WTC11 (cell line): ENCODE measurements at regions not wholly inside any gene's neighbourhood (a gene's known extent, or its start where the extent isn't known, plus 50 kb on each side); places are given as distances from the start of the nearest gene placed in this dataset.

Experiments
- ATAC-seq: fragments of 200-7000 bp; cut with Tn5 transposase; 2 replicates; pipeline ENCODE4 v1.10.0; 2021; ENCODE audit warnings: mild to moderate bottlenecking, moderate library complexity
- CTCF ChIA-PET: fragments of 300-600 bp; sonication (Branson Sonifier 250); formaldehyde crosslinking; loops from one replicate; lab custom pipeline; 2021; ENCODE audit warnings: antibody characterized with exemption; lab: Charles Lee
- POLR2A ChIA-PET: fragments of 350-600 bp; sonication (Branson Sonifier 250); formaldehyde crosslinking; loops from one replicate; lab custom pipeline; 2021; ENCODE audit warnings: antibody characterized with exemption; lab: Charles Lee
- DNase-seq: peaks from one replicate; pipeline ENCODE4 v3.0.0; 2021; ENCODE audit warnings: low spot score
- H3K27ac Mint-ChIP-seq: 2 replicates; pipeline ENCODE4 v1.8.0; 2021; ENCODE audit warnings: mixed read lengths
- H3K27me3 Mint-ChIP-seq: 2 replicates; pipeline ENCODE4 v1.8.0; 2021; ENCODE audit warnings: low read depth, mild to moderate bottlenecking, moderate library complexity, mixed read lengths
- H3K36me3 Mint-ChIP-seq: 2 replicates; pipeline ENCODE4 v1.8.0; 2021; ENCODE audit warnings: mixed read lengths
- H3K4me1 Mint-ChIP-seq: 2 replicates; pipeline ENCODE4 v1.8.0; 2022; ENCODE audit warnings: mixed read lengths
- H3K4me3 Mint-ChIP-seq: 2 replicates; pipeline ENCODE4 v1.8.0; 2021; ENCODE audit warnings: mild to moderate bottlenecking, moderate library complexity, mixed read lengths
- H3K9me3 Mint-ChIP-seq: 2 replicates; pipeline ENCODE4 v1.8.0; 2021; ENCODE audit warnings: mixed read lengths
- ATF6 ChIP-seq: sonication (generic); formaldehyde crosslinking; IDR thresholded peaks from 2 replicates; pipeline ENCODE4 v1.8.1; 2023; ENCODE audit warnings: mild to moderate bottlenecking, missing genetic modification reagents
- CREM ChIP-seq: sonication (generic); formaldehyde crosslinking; IDR thresholded peaks from 2 replicates; pipeline ENCODE4 v1.8.1; 2022; ENCODE audit warnings: mild to moderate bottlenecking, missing genetic modification reagents, moderate library complexity
- ERG ChIP-seq: fragments of 250-450 bp; sonication (Bioruptor Pico); IDR thresholded peaks from 2 replicates; pipeline ENCODE4 v1.8.0; 2021; ENCODE audit warnings: mild to moderate bottlenecking
- ESRRA ChIP-seq: sonication (generic); formaldehyde crosslinking; IDR thresholded peaks from 2 replicates; pipeline ENCODE4 v1.8.1; 2022; ENCODE audit warnings: mild to moderate bottlenecking, missing genetic modification reagents, borderline replicate concordance
- FOXP1 ChIP-seq: sonication (generic); formaldehyde crosslinking; IDR thresholded peaks from 2 replicates; pipeline ENCODE4 v1.8.0; 2022; ENCODE audit warnings: missing genetic modification reagents, mild to moderate bottlenecking, moderate library complexity, borderline replicate concordance
- GRHL2 ChIP-seq: fragments of 250-450 bp; sonication (Bioruptor Pico); IDR thresholded peaks from 2 replicates; pipeline ENCODE4 v1.8.0; 2022; ENCODE audit warnings: mild to moderate bottlenecking, moderate library complexity; ENCODE audit not compliant: insufficient replicate concordance, severe bottlenecking
- JAZF1 ChIP-seq: fragments of 250-450 bp; sonication (Bioruptor Pico); IDR thresholded peaks from 2 replicates; pipeline ENCODE4 v1.9.0; 2021; ENCODE audit warnings: moderate library complexity, mild to moderate bottlenecking, inconsistent platforms
- NFYB ChIP-seq: sonication (generic); formaldehyde crosslinking; conservative IDR thresholded peaks from 2 replicates; pipeline ENCODE4 v1.8.0; 2022; ENCODE audit warnings: low read depth, missing genetic modification reagents
- NR1H2 ChIP-seq: sonication (generic); formaldehyde crosslinking; IDR thresholded peaks from 2 replicates; pipeline ENCODE4 v1.9.0; 2021; ENCODE audit warnings: mild to moderate bottlenecking, moderate library complexity, missing genetic modification reagents
- OVOL2 ChIP-seq: fragments of 250-450 bp; sonication (Bioruptor Pico); IDR thresholded peaks from 2 replicates; pipeline ENCODE4 v1.9.0; 2021; ENCODE audit warnings: mild to moderate bottlenecking, borderline replicate concordance
- PRDM15 ChIP-seq: sonication (generic); formaldehyde crosslinking; IDR thresholded peaks from 2 replicates; pipeline ENCODE4 v1.8.0; 2022; ENCODE audit warnings: missing genetic modification reagents
- TP53 ChIP-seq: sonication (generic); formaldehyde crosslinking; IDR thresholded peaks from 2 replicates; pipeline ENCODE4 v1.8.1; 2023; ENCODE audit warnings: mild to moderate bottlenecking, missing genetic modification reagents
- ZNF396 ChIP-seq: fragments of 250-450 bp; sonication (Bioruptor Pico); IDR thresholded peaks from 2 replicates; pipeline ENCODE4 v1.8.0; 2021; ENCODE audit warnings: mild to moderate bottlenecking, moderate library complexity, borderline replicate concordance
- ZNF671 ChIP-seq: fragments of 250-450 bp; sonication (Bioruptor Pico); IDR thresholded peaks from 2 replicates; pipeline ENCODE4 v1.8.0; 2021; ENCODE audit warnings: mild to moderate bottlenecking
- TF ChIP-seq, protein P1 (sequence below): sonication (generic); formaldehyde crosslinking; IDR thresholded peaks from 2 replicates; pipeline ENCODE4 v1.8.1; 2023; ENCODE audit warnings: mild to moderate bottlenecking, missing genetic modification reagents, moderate library complexity
- TF ChIP-seq, protein P2 (sequence below): sonication (generic); formaldehyde crosslinking; IDR thresholded peaks from 2 replicates; pipeline ENCODE4 v1.8.1; 2023; ENCODE audit warnings: mild to moderate bottlenecking, missing genetic modification reagents, moderate library complexity
- TF ChIP-seq, protein P3 (sequence below): sonication (generic); formaldehyde crosslinking; IDR thresholded peaks from 2 replicates; pipeline ENCODE4 v1.8.0; 2023; ENCODE audit warnings: missing genetic modification reagents, mild to moderate bottlenecking, borderline replicate concordance
- TF ChIP-seq, protein P4 (sequence below): sonication (generic); formaldehyde crosslinking; IDR thresholded peaks from 2 replicates; pipeline ENCODE4 v1.8.0; 2022; ENCODE audit warnings: mild to moderate bottlenecking, missing genetic modification reagents
- TF ChIP-seq, protein P5 (sequence below): sonication (generic); formaldehyde crosslinking; IDR thresholded peaks from 2 replicates; pipeline ENCODE4 v1.8.1; 2022; ENCODE audit warnings: missing genetic modification reagents, borderline replicate concordance

- TF ChIP-seq PRDM15 (no peak), JAZF1 (no peak), NFYB (CRISPR knock-in tag) (no peak), ZNF396 (CRISPR knock-in tag) (no peak), CREM (no peak)
- TF ChIP-seq, protein P1, sequence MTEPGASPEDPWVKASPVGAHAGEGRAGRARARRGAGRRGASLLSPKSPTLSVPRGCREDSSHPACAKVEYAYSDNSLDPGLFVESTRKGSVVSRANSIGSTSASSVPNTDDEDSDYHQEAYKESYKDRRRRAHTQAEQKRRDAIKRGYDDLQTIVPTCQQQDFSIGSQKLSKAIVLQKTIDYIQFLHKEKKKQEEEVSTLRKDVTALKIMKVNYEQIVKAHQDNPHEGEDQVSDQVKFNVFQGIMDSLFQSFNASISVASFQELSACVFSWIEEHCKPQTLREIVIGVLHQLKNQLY (CRISPR knock-in tag) = no peak
Observed at GRCh38 chr12:53808023-53808705, 56.4 kb upstream of the CISTR start (continued).

DNA sequence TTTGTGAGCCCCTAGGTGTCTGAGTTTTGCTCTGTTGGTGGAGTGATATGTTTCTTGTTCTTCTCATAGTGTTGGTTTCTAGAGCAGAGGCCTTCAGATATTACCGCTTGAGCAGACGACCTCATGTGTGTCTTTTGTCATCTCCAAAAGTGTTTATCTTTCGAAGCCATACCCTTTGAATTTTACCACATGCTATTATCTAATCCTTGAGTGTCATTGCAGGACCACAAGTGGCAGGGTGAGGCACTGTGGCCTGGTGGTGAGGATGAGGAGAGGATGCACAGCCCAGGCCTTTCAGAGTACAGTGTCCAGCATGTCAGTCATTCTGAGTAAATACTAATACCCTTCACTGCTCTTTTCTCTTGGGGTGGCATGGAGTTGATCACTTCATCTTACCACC, 57.2 kb upstream of the CISTR start:
- Mint-ChIP-seq H3K27ac (no peak overlapping the region), H3K27me3 (peaks cover 12% of the 10 kb centered on the region), H3K4me1 (peaks cover 16% of the 10 kb centered on the region), H3K9me3 (no peaks in the 10 kb centered on the region), H3K36me3 (no peaks in the 10 kb centered on the region), H3K4me3 (no peak overlapping the region)
- CTCF ChIA-PET = interaction anchor here (1.7 kb wide), 1 partner anchor 62 kb away, joined by 6 read pairs; no protein-coding TSS in a partner anchor
- ATAC-seq = no peak
- POLR2A ChIA-PET = no interaction called here
- no peak for DNase-seq
- TF ChIP-seq NFYB (CRISPR knock-in tag) (no peak), OVOL2 (CRISPR knock-in tag) (no peak), ESRRA (CRISPR knock-in tag) (no peak), NR1H2 (no peak), GRHL2 (CRISPR knock-in tag) (no peak), JAZF1 (no peak), FOXP1 (no peak), TP53 (CRISPR knock-in tag) (no peak), ZNF671 (CRISPR knock-in tag) (no peak), ERG (CRISPR knock-in tag) (no peak), ATF6 (CRISPR knock-in tag) (no peak)
- TF ChIP-seq, protein P2, sequence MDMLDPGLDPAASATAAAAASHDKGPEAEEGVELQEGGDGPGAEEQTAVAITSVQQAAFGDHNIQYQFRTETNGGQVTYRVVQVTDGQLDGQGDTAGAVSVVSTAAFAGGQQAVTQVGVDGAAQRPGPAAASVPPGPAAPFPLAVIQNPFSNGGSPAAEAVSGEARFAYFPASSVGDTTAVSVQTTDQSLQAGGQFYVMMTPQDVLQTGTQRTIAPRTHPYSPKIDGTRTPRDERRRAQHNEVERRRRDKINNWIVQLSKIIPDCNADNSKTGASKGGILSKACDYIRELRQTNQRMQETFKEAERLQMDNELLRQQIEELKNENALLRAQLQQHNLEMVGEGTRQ = no peak
- TF ChIP-seq, protein P3, sequence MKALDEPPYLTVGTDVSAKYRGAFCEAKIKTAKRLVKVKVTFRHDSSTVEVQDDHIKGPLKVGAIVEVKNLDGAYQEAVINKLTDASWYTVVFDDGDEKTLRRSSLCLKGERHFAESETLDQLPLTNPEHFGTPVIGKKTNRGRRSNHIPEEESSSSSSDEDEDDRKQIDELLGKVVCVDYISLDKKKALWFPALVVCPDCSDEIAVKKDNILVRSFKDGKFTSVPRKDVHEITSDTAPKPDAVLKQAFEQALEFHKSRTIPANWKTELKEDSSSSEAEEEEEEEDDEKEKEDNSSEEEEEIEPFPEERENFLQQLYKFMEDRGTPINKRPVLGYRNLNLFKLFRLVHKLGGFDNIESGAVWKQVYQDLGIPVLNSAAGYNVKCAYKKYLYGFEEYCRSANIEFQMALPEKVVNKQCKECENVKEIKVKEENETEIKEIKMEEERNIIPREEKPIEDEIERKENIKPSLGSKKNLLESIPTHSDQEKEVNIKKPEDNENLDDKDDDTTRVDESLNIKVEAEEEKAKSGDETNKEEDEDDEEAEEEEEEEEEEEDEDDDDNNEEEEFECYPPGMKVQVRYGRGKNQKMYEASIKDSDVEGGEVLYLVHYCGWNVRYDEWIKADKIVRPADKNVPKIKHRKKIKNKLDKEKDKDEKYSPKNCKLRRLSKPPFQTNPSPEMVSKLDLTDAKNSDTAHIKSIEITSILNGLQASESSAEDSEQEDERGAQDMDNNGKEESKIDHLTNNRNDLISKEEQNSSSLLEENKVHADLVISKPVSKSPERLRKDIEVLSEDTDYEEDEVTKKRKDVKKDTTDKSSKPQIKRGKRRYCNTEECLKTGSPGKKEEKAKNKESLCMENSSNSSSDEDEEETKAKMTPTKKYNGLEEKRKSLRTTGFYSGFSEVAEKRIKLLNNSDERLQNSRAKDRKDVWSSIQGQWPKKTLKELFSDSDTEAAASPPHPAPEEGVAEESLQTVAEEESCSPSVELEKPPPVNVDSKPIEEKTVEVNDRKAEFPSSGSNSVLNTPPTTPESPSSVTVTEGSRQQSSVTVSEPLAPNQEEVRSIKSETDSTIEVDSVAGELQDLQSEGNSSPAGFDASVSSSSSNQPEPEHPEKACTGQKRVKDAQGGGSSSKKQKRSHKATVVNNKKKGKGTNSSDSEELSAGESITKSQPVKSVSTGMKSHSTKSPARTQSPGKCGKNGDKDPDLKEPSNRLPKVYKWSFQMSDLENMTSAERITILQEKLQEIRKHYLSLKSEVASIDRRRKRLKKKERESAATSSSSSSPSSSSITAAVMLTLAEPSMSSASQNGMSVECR (CRISPR knock-in tag) = no peak
- TF ChIP-seq, protein P4, sequence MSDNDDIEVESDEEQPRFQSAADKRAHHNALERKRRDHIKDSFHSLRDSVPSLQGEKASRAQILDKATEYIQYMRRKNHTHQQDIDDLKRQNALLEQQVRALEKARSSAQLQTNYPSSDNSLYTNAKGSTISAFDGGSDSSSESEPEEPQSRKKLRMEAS (CRISPR knock-in tag) = no peak
- TF ChIP-seq, protein P5, sequence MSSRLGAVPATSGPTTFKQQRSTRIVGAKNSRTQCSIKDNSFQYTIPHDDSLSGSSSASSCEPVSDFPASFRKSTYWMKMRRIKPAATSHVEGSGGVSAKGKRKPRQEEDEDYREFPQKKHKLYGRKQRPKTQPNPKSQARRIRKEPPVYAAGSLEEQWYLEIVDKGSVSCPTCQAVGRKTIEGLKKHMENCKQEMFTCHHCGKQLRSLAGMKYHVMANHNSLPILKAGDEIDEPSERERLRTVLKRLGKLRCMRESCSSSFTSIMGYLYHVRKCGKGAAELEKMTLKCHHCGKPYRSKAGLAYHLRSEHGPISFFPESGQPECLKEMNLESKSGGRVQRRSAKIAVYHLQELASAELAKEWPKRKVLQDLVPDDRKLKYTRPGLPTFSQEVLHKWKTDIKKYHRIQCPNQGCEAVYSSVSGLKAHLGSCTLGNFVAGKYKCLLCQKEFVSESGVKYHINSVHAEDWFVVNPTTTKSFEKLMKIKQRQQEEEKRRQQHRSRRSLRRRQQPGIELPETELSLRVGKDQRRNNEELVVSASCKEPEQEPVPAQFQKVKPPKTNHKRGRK (CRISPR knock-in tag) = no peak
